HepG2 (cell line): ENCODE measurements at regions not wholly inside any gene's neighbourhood (a gene's known extent, or its start where the extent isn't known, plus 50 kb on each side); places are given as distances from the start of the nearest gene placed in this dataset.

Experiments
- ATAC-seq: fragments of 200-7000 bp; cut with Tn5 transposase; 3 replicates; pipeline ENCODE4 v1.9.1; 2020; ENCODE audit warnings: mild to moderate bottlenecking, moderate library complexity
- BruUV-seq: library from RNA; stranded (reverse); fragments of 400-500 nt; replicated peaks from 2 replicates; lab custom pipeline; 2021; lab: Mats Ljungman, UMichigan
- CTCF ChIA-PET: fragments of 300-600 bp; formaldehyde crosslinking; extraction: SDS; loops from one replicate; lab custom pipeline; 2021; ENCODE audit warnings: low total read pairs, inconsistent platforms, low intra/inter-chr PET ratio; lab: Yijun Ruan, JAX
- POLR2A ChIA-PET: fragments of 350-600 bp; sonication (Branson Sonifier 250); formaldehyde crosslinking; loops from one replicate; lab custom pipeline; 2020; ENCODE audit warnings: antibody characterized with exemption, inconsistent platforms; lab: Yijun Ruan, JAX
- DNase-seq: peaks from one replicate; pipeline ENCODE4 v3.0.0-alpha.2; 2015; ENCODE audit warnings: low spot score
- FAIRE-seq: peaks from 3 replicates; lab custom pipeline; 2011; peaks lifted over from hg19 to GRCh38; lab: Jason Lieb, UNC
- H2AFZ ChIP-seq: one replicate; pipeline ENCODE4 v1.6.1; 2011; ENCODE audit warnings: low read length, inconsistent platforms
- H3K27ac ChIP-seq: fragments of 300-600 bp; 3 replicates; pipeline ENCODE4 v1.8.0; 2011; ENCODE audit warnings: mixed run types, mild to moderate bottlenecking, mixed read lengths, low read length, inconsistent platforms; ENCODE audit not compliant: insufficient read depth; ENCODE audit errors: extremely low read length
- H3K27me3 ChIP-seq, 2 experiments: fragments of 200-600 bp in 1 of 2; 2 replicates in 1 of 2; 3 replicates in 1 of 2; pipeline versions ENCODE4 v1.6.0 to v1.8.0; 2011; ENCODE audit warnings: low read length in 2 of 2, mild to moderate bottlenecking in 2 of 2, moderate library complexity in 2 of 2, inconsistent platforms in 1 of 2; ENCODE audit not compliant: insufficient read depth in 2 of 2, control insufficient read depth in 1 of 2
- H3K36me3 ChIP-seq, 2 experiments: fragments of 200-600 bp in 1 of 2; replicated peaks in 1 of 2; 2 replicates in 1 of 2; 3 replicates in 1 of 2; pipeline versions ENCODE4 v1.5.1 to v1.8.0; 2011; ENCODE audit warnings: low read length in 2 of 2, inconsistent platforms in 1 of 2; ENCODE audit not compliant: insufficient read depth in 2 of 2, control insufficient read depth in 1 of 2
- H3K4me1 ChIP-seq: 2 replicates; pipeline ENCODE4 v1.5.1; 2012; ENCODE audit warnings: low read length, inconsistent platforms; ENCODE audit not compliant: insufficient read depth
- H3K4me2 ChIP-seq: 2 replicates; pipeline ENCODE4 v1.6.0; 2011; ENCODE audit warnings: low read depth, low read length, inconsistent platforms
- H3K4me3 ChIP-seq, 3 experiments: fragments of 200-600 bp in 1 of 3; sonication (generic), shearing (Covaris generic) in 1 of 3; replicated peaks in 1 of 3; 2 replicates each; pipeline ENCODE4 v1.5.1; 2011 to 2016; ENCODE audit warnings: low read length in 3 of 3, inconsistent platforms in 2 of 3, low read depth in 2 of 3, mild to moderate bottlenecking in 2 of 3, control low read depth in 1 of 3, mixed read lengths in 1 of 3; ENCODE audit not compliant: insufficient read depth in 1 of 3
- H3K79me2 ChIP-seq: one replicate; pipeline ENCODE4 v1.6.1; 2011; ENCODE audit warnings: low read length, inconsistent platforms; ENCODE audit not compliant: insufficient read depth
- H3K9ac ChIP-seq: 2 replicates; pipeline ENCODE4 v1.6.0; 2011; ENCODE audit warnings: mild to moderate bottlenecking, low read depth, low read length, inconsistent platforms; ENCODE audit not compliant: insufficient read depth
- H3K9me3 ChIP-seq: 2 replicates; pipeline ENCODE4 v1.5.1; 2012; ENCODE audit warnings: mild to moderate bottlenecking, low read length
- H4K20me1 ChIP-seq: 2 replicates; pipeline ENCODE4 v1.6.0; 2011; ENCODE audit warnings: inconsistent platforms, mild to moderate bottlenecking, low read length, moderate library complexity; ENCODE audit not compliant: insufficient read depth
- HNF1A ChIP-seq, 2 experiments: sonication (generic) in 1 of 2; formaldehyde crosslinking in 1 of 2; IDR thresholded peaks; 2 replicates each; pipeline versions ENCODE4 v1.4.0 to v1.6.1; 2016 to 2020; ENCODE audit warnings: borderline replicate concordance in 1 of 2, low read depth in 1 of 2, mild to moderate bottlenecking in 1 of 2, missing genetic modification reagents in 1 of 2
- JUND ChIP-seq: sonication (generic); formaldehyde crosslinking; IDR thresholded peaks from 2 replicates; pipeline ENCODE4 v1.8.0; 2022; ENCODE audit warnings: mild to moderate bottlenecking, missing genetic modification reagents
- PBX2 ChIP-seq: IDR thresholded peaks from 2 replicates; pipeline ENCODE4 v1.6.1; 2016; ENCODE audit warnings: control low read depth
- POLR2A ChIP-seq, 2 experiments: IDR thresholded peaks; 2 replicates each; pipeline ENCODE4 v1.6.1; 2011; ENCODE audit warnings: low read depth in 2 of 2, low read length in 2 of 2, mild to moderate bottlenecking in 1 of 2, moderate library complexity in 1 of 2; ENCODE audit not compliant: insufficient read depth in 1 of 2
- STAT6 ChIP-seq: sonication (generic); formaldehyde crosslinking; IDR thresholded peaks from 2 replicates; pipeline ENCODE4 v1.4.0; 2020; ENCODE audit warnings: missing genetic modification reagents, mild to moderate bottlenecking, borderline replicate concordance
- ZNF205 ChIP-seq: IDR thresholded peaks from 2 replicates; pipeline ENCODE4 v1.6.1; 2018; ENCODE audit warnings: missing biosample characterization, missing genetic modification reagents
- ZNF414 ChIP-seq: sonication (generic); formaldehyde crosslinking; IDR thresholded peaks from 2 replicates; pipeline ENCODE4 v1.5.0; 2020; ENCODE audit warnings: missing genetic modification reagents
- ZNF510 ChIP-seq: sonication (generic); formaldehyde crosslinking; IDR thresholded peaks from 2 replicates; pipeline ENCODE4 v1.4.0; 2020; ENCODE audit warnings: low read depth, mild to moderate bottlenecking, missing genetic modification reagents
- ZNF557 ChIP-seq: sonication (generic); formaldehyde crosslinking; IDR thresholded peaks from 2 replicates; pipeline ENCODE4 v1.4.0; 2020; ENCODE audit warnings: missing genetic modification reagents
- ZSCAN30 ChIP-seq: sonication (generic); formaldehyde crosslinking; IDR thresholded peaks from 2 replicates; pipeline ENCODE4 v1.5.0; 2020; ENCODE audit warnings: mild to moderate bottlenecking, missing genetic modification reagents
- WGBS: methylation state at CpG from one replicate; pipeline ENCODE4 v1.1.6; 2017; ENCODE audit warnings: low lambda C conversion rate; 5-methylcytosine and 5-hydroxymethylcytosine counted together
- in situ Hi-C: cut with HindIII; loops from 2 replicates; pipeline ENCODE4 v1.10.0; 2017; ENCODE audit warnings: low pct_unique_long_range_greater_than_20kb; ENCODE audit not compliant: extremely low pct_ligation_motif_present
- intact Hi-C: fragments of 100-400 bp; cut with micrococcal nuclease; formaldehyde crosslinking; loops from one replicate; pipeline ENCODE4 v1.10.0; 2022; ENCODE audit not compliant: unreplicated experiment

- Histone ChIP-seq H3K36me3 (no peaks in the 10 kb centered on the region), H3K27ac (no peak overlapping the region), H2AFZ (no peak overlapping the region), H3K4me1 (no peaks in the 10 kb centered on the region), H3K9me3 (no peaks in the 10 kb centered on the region), H3K4me3 (no peak overlapping the region), H3K4me2 (no peak overlapping the region), H3K9ac (no peak overlapping the region), H3K79me2 (no peaks in the 10 kb centered on the region), H4K20me1 (no peaks in the 10 kb centered on the region), H3K27me3 (no peaks in the 10 kb centered on the region)
- no TSS peak for BruUV-seq
- no peak for ATAC-seq
- in situ Hi-C loops: no loop called here
- ChIA-PET POLR2A (no interaction called here), CTCF (no interaction called here)
- no peak for FAIRE-seq
- intact Hi-C loops: no loop called here
- TF ChIP-seq JUND (CRISPR knock-in tag) (no peak), ZSCAN30 (CRISPR knock-in tag) (no peak)
- no peak for DNase-seq
- WGBS: 51% methylated on average over 3 of the region's 3 CpGs
Measured at GRCh38 chr1:87556326-87556725, 227.6 kb downstream of the LMO4 start.

- ChIA-PET CTCF (no interaction called here), POLR2A (no interaction called here)
- BruUV-seq: no TSS peak
- Histone ChIP-seq H3K79me2 (no peaks in the 10 kb centered on the region), H3K4me3 (no peak overlapping the region), H3K9me3 (no peaks in the 10 kb centered on the region), H3K9ac (no peak overlapping the region), H3K27me3 (no peaks in the 10 kb centered on the region), H3K4me2 (no peak overlapping the region), H3K27ac (no peak overlapping the region), H2AFZ (no peak overlapping the region), H3K36me3 (no peaks in the 10 kb centered on the region), H3K4me1 (no peaks in the 10 kb centered on the region), H4K20me1 (no peaks in the 10 kb centered on the region)
- DNase-seq (no peak), FAIRE-seq (no peak), ATAC-seq (no peak)
- in situ Hi-C loops (no loop called here), intact Hi-C loops (no loop called here)
- 2% methylated on average over 3 of the region's 3 CpGs for WGBS
- no peak for TF ChIP-seq PBX2
- TF ChIP-seq ZNF414: no peak
- no peak for TF ChIP-seq STAT6
- TF ChIP-seq HNF1A (IDR thresholded peaks at IDR 0.05; ENCODE audit: low read depth): no peak
- TF ChIP-seq HNF1A (CRISPR knock-in tag; IDR thresholded peaks at IDR 0.05; ENCODE audit: borderline replicate concordance): no peak
- TF ChIP-seq ZNF557 (CRISPR knock-in tag): no peak
- TF ChIP-seq ZNF205 (CRISPR knock-in tag): no peak
- no peak for TF ChIP-seq ZNF510 (CRISPR knock-in tag)
- TF ChIP-seq POLR2A (IDR thresholded peaks at IDR 0.05; ENCODE audit: insufficient read depth in 1 of 2, low read depth in 2 of 2, low read length in 2 of 2): no peak
Measured at GRCh38 chr1:87558921-87559320, 230.2 kb downstream of the LMO4 start.
